Body of pancreas (tissue), 4 donors: ENCODE measurements at regions not wholly inside any gene's neighbourhood (a gene's known extent, or its start where the extent isn't known, plus 50 kb on each side); places are given as distances from the start of the nearest gene placed in this dataset.

Experiments used
- CTCF ChIP-seq, 7 experiments: fragments of 450-650 bp in 4 of 7; fragments of 200-600 bp in 3 of 7; sonication (generic) in 3 of 7; IDR thresholded peaks; one replicate each; pipeline ENCODE4 v1.5.1; 2016 to 2019; ENCODE audit warnings: antibody characterized with exemption in 7 of 7
- POLR2A ChIP-seq, 3 donors: fragments of 450-650 bp; IDR thresholded peaks; one replicate each; pipeline ENCODE4 v1.6.1; 2016; ENCODE audit warnings: antibody characterized with exemption in 3 of 3, mild to moderate bottlenecking in 2 of 3

- no peak for TF ChIP-seq CTCF (IDR thresholded peaks at IDR 0.05)
- no peak for TF ChIP-seq POLR2A (IDR thresholded peaks at IDR 0.05)
Measured at GRCh38 chr5:175347931-175348330, 96.1 kb downstream of the DRD1 start.
